Prostate gland (tissue), 2 donors: ENCODE measurements at regions not wholly inside any gene's neighbourhood (a gene's known extent, or its start where the extent isn't known, plus 50 kb on each side); places are given as distances from the start of the nearest gene placed in this dataset.

Experiments used
- DNase-seq: peaks from one replicate; pipeline ENCODE4 v3.0.0-alpha.2; 2019; ENCODE audit warnings: low spot score
- H3K27ac ChIP-seq, 2 donors: fragments of 200-600 bp; sonication (generic); 2 replicates each; pipeline ENCODE4 v1.5.1; 2017 to 2019
- H3K27me3 ChIP-seq: fragments of 200-600 bp; sonication (generic); replicated peaks from 2 replicates; pipeline ENCODE4 v1.5.1; 2019; ENCODE audit not compliant: insufficient read depth
- H3K36me3 ChIP-seq, 2 donors: fragments of 200-600 bp; sonication (generic); 1 replicate in 1 of 2; 2 replicates in 1 of 2; pipeline versions ENCODE4 v1.5.1 to v1.8.1; 2017 to 2019
- H3K4me1 ChIP-seq: fragments of 200-600 bp; sonication (generic); replicated peaks from 2 replicates; pipeline ENCODE4 v1.5.1; 2019
- H3K4me3 ChIP-seq, 2 donors: fragments of 200-600 bp; sonication (generic); 2 replicates each; pipeline ENCODE4 v1.5.1; 2017 to 2019
- H3K9me3 ChIP-seq: fragments of 200-600 bp; sonication (generic); 2 replicates; pipeline ENCODE4 v1.5.1; 2017
- POLR2A ChIP-seq: fragments of 450-650 bp; IDR thresholded peaks from one replicate; pipeline ENCODE4 v1.6.1; 2016; ENCODE audit warnings: antibody characterized with exemption, mild to moderate bottlenecking
- POLR2AphosphoS5 ChIP-seq: sonication (generic); formaldehyde crosslinking; IDR thresholded peaks from one replicate; pipeline ENCODE4 v1.6.1; 2017; ENCODE audit warnings: antibody characterized with exemption
- WGBS: methylation state at CpG from one replicate; pipeline ENCODE4 v1.1.5; 2018; 5-methylcytosine and 5-hydroxymethylcytosine counted together
- intact Hi-C: fragments of 100-400 bp; cut with DNase I; formaldehyde crosslinking; loops from one replicate; pipeline ENCODE4 v1.14.2; 2022
- TF ChIP-seq, protein P1 (sequence below), 4 experiments: fragments of 200-600 bp in 2 of 4; fragments of 450-650 bp in 2 of 4; sonication (generic) in 2 of 4; IDR thresholded peaks; 1 replicate in 3 of 4; 2 replicates in 1 of 4; pipeline ENCODE4 v1.5.1; 2016 to 2019; ENCODE audit warnings: antibody characterized with exemption in 4 of 4, mild to moderate bottlenecking in 2 of 4, moderate library complexity in 2 of 4

DNA sequence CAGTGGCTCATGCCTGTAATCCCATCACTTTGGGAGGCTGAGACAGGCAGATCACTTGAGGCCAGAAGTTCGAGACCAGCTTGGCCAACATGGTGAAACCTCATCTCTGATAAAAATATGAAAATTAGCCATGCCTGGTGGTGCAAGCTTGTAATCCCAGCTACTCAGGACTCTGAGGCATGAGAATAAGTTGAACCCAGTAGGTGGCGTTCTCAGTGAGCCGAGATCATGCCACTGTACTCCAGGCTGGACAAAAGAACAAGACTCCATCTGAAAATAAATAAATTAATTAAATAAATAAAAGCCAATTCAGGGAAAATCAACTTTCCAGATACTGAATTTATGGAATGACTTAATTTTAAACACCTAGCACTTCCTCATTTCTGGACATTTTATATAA, 1722.1 kb downstream of the MAT2B start:
- no peak for TF ChIP-seq POLR2A
- intact Hi-C loops, result no loop called here
- no peaks in the 10 kb centered on the region for H3K27me3 ChIP-seq
- no peaks in the 10 kb centered on the region for H3K4me1 ChIP-seq
- 91% methylated on average over 3 of the region's 3 CpGs for WGBS
- H3K36me3 ChIP-seq, result no peaks in the 10 kb centered on the region
- no peaks in the 10 kb centered on the region for H3K9me3 ChIP-seq
- H3K4me3 ChIP-seq, result no peak overlapping the region
- no peak for DNase-seq
- no peak overlapping the region for H3K27ac ChIP-seq

DNA sequence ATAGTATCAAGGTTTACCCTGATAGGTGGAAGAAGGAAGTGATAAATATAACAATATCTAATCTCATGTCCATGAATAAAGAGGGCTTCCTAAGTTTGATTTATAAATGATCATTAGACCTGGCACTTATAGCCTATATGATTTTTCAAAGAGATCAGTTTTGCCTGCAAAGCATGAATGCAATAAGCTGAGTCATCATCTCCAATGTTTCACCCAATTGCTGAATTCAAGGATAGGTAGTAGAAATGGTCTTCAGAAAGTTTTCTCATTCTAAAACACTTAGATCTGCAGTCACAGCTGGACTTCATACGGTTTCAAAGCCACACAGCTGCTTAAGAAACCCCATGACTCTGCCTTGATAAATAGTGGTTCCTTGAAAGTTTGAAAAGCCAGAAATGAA, 1722.8 kb downstream of the MAT2B start:
- TF ChIP-seq, protein P1, sequence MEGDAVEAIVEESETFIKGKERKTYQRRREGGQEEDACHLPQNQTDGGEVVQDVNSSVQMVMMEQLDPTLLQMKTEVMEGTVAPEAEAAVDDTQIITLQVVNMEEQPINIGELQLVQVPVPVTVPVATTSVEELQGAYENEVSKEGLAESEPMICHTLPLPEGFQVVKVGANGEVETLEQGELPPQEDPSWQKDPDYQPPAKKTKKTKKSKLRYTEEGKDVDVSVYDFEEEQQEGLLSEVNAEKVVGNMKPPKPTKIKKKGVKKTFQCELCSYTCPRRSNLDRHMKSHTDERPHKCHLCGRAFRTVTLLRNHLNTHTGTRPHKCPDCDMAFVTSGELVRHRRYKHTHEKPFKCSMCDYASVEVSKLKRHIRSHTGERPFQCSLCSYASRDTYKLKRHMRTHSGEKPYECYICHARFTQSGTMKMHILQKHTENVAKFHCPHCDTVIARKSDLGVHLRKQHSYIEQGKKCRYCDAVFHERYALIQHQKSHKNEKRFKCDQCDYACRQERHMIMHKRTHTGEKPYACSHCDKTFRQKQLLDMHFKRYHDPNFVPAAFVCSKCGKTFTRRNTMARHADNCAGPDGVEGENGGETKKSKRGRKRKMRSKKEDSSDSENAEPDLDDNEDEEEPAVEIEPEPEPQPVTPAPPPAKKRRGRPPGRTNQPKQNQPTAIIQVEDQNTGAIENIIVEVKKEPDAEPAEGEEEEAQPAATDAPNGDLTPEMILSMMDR (IDR thresholded peaks at IDR 0.05), result no peak
- no peak for TF ChIP-seq POLR2AphosphoS5
- TF ChIP-seq POLR2A, result no peak

DNA sequence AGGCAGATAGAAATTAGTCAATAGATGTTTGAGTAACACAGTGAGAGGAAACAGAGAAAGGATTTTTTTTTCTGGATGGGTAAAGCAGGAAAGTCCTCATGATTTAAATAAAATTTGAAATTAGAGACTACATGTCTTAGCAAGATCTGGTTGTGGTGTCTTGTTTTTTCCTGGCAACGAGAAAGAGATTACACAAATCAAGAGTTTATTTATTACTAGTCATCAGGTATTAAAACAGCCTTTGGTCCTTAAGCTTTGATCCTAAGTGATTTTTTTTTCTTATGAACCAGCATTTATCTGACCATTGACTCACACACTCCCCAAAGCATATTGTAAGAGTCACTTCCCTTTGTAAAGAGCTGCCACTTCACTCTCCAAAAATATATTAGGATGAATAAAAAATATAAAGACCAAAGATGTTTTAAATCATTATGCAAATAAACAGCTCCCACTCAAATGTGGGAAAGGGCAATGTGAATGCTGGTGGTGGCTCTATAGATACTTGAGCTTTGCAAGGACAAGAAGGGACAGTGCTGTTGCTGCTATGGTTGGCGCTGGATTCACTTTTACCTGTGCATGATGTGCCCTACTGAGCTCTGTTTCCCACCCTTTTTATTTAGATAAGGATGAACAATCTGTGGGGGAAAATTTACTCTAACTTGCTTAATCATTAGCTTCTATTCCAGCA, 1726.5 kb downstream of the MAT2B start:
- Histone ChIP-seq H3K27ac (no peak overlapping the region), H3K27me3 (no peaks in the 10 kb centered on the region), H3K9me3 (no peaks in the 10 kb centered on the region), H3K4me1 (no peaks in the 10 kb centered on the region), H3K4me3 (no peak overlapping the region), H3K36me3 (no peaks in the 10 kb centered on the region)
- DNase-seq, result no peak
- 46% methylated on average over 2 of the region's 2 CpGs for WGBS
- TF ChIP-seq, protein P1 (IDR thresholded peaks at IDR 0.05), result no peak
- no peak for TF ChIP-seq POLR2AphosphoS5
- no peak for TF ChIP-seq POLR2A
- intact Hi-C loops, result no loop called here

More for the DNA sequence above, 1722.8 kb downstream of the MAT2B start:
- no peak for DNase-seq
- Histone ChIP-seq H3K27me3 (no peaks in the 10 kb centered on the region), H3K9me3 (no peaks in the 10 kb centered on the region), H3K27ac (no peak overlapping the region), H3K4me1 (no peaks in the 10 kb centered on the region), H3K4me3 (no peak overlapping the region), H3K36me3 (no peaks in the 10 kb centered on the region)
- intact Hi-C loops, result no loop called here
- WGBS, result 87% methylated on average over 1 of the region's 1 CpG

DNA sequence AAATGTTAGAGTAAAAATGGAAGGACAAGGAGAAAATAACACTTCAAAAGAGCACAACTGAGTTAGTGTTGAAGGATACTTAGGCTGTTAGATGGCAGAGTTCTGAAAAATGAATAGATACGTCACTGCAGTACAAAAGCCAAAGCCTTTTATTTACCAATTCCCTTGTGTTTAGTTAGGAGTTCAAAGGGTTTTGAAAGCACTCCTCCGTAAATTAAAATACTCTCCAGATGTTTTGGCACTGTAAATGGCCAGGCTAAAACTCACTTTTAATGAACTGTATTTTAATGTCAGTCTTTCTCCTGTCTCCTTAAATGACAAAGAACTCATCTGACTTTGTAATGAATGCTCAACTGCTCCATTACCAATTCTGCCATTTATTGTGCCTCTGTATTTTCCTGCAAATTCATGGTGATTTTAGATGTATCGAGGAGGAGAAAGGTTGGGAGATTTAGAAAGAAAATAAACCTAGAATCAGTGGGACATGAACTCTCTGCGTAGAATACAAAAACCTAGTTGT, 1727.2 kb downstream of the MAT2B start:
- TF ChIP-seq, protein P1 (IDR thresholded peaks at IDR 0.05), result no peak
- no peak for TF ChIP-seq POLR2AphosphoS5
- no peaks in the 10 kb centered on the region for H3K4me1 ChIP-seq
- intact Hi-C loops, result no loop called here
- H3K27me3 ChIP-seq, result no peaks in the 10 kb centered on the region
- no peak for DNase-seq
- 36% methylated on average over 4 of the region's 4 CpGs for WGBS
- no peak overlapping the region for H3K27ac ChIP-seq
- no peaks in the 10 kb centered on the region for H3K9me3 ChIP-seq
- H3K4me3 ChIP-seq, result no peak overlapping the region
- H3K36me3 ChIP-seq, result no peaks in the 10 kb centered on the region

DNA sequence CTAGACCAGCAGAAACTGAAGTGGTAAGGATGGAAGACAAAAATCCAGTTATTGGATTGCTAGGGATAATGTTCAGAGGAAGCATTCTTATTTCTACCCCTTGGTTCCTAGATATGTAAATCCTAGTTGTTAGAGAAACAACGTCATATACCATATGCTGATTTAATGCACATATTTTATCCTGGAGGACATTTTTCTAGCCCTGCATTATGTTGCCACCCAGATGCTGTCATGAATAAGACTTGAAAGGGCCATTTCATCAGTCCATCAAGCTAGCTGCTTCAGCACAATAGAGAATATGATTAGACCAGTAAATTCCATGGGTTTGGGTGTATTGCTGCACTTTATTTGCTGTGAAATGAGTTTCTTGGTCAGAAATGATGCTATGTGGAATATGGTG, 1736.4 kb downstream of the MAT2B start:
- no peak for TF ChIP-seq POLR2A
- TF ChIP-seq POLR2AphosphoS5, result no peak
- DNase-seq, result no peak
- no peaks in the 10 kb centered on the region for H3K4me1 ChIP-seq
- H3K27ac ChIP-seq, result no peak overlapping the region
- 97% methylated on average over 1 of the region's 1 CpG for WGBS
- intact Hi-C loops, result no loop called here
- no peaks in the 10 kb centered on the region for H3K9me3 ChIP-seq
- H3K4me3 ChIP-seq, result no peak overlapping the region
- H3K27me3 ChIP-seq, result no peaks in the 10 kb centered on the region
- no peaks in the 10 kb centered on the region for H3K36me3 ChIP-seq

DNA sequence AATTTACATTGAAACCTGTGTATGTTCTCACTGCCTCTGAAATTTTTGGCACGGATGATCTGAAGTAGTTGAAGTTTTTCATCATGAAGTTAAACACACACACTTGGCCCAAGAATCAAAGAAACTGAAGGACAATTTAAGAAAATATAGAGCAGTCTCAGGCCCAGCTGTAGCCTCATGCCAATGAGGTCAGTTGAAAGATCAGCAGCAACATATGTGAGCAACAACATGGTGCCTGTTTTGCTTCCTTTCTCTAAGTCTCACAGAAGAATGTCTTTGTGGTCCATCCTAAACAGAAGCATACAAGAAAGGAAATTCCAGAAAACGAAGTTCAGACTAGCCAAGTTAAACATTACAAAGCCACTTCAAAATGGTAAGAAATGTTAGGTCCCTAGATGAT, 1737.2 kb downstream of the MAT2B start:
- no peaks in the 10 kb centered on the region for H3K27me3 ChIP-seq
- intact Hi-C loops, result no loop called here
- 61% methylated on average over 2 of the region's 2 CpGs for WGBS

More for the DNA sequence above, 1737.2 kb downstream of the MAT2B start:
- H3K4me1 ChIP-seq, result no peaks in the 10 kb centered on the region
- no peaks in the 10 kb centered on the region for H3K36me3 ChIP-seq
- TF ChIP-seq POLR2AphosphoS5, result no peak
- TF ChIP-seq POLR2A, result no peak
- TF ChIP-seq, protein P1 (IDR thresholded peaks at IDR 0.05), result no peak
- no peak overlapping the region for H3K4me3 ChIP-seq
- no peak overlapping the region for H3K27ac ChIP-seq
- DNase-seq, result no peak
- H3K9me3 ChIP-seq, result no peaks in the 10 kb centered on the region
